Stomach (tissue), 4 donors: ENCODE measurements at regions not wholly inside any gene's neighbourhood (a gene's known extent, or its start where the extent isn't known, plus 50 kb on each side); places are given as distances from the start of the nearest gene placed in this dataset.

ENCODE experiments used
- CTCF ChIP-seq, 7 experiments: fragments of 450-650 bp in 4 of 7; fragments of 200-600 bp in 3 of 7; sonication (generic) in 3 of 7; IDR thresholded peaks; one replicate each; pipeline ENCODE4 v1.5.1; 2016 to 2019; ENCODE audit warnings: antibody characterized with exemption in 7 of 7, control low read depth in 2 of 7, mild to moderate bottlenecking in 1 of 7
- EP300 ChIP-seq: sonication (generic); formaldehyde crosslinking; IDR thresholded peaks from one replicate; pipeline ENCODE4 v1.6.1; 2017; ENCODE audit warnings: antibody characterized with exemption

GRCh38 chr5:92455011-92455410 lies 1071.9 kb upstream of the ARRDC3 start:
- TF ChIP-seq CTCF (IDR thresholded peaks at IDR 0.05): no peak
- TF ChIP-seq EP300: no peak
